NT2/D1 (cell line): ENCODE measurements at regions not wholly inside any gene's neighbourhood (a gene's known extent, or its start where the extent isn't known, plus 50 kb on each side); places are given as distances from the start of the nearest gene placed in this dataset.

ENCODE experiments used
- SUZ12 ChIP-seq: IDR thresholded peaks from 2 replicates; pipeline ENCODE4 v1.6.1; 2011; ENCODE audit not compliant: insufficient read length, insufficient read depth; ENCODE audit errors: extremely low read depth
- YY1 ChIP-seq: IDR thresholded peaks from 2 replicates; pipeline ENCODE4 v1.6.1; 2011; ENCODE audit not compliant: insufficient read length, insufficient read depth
- ZNF274 ChIP-seq: IDR thresholded peaks from 2 replicates; pipeline ENCODE4 v1.6.1; 2011; ENCODE audit warnings: mild to moderate bottlenecking, low read depth, low read length

DNA sequence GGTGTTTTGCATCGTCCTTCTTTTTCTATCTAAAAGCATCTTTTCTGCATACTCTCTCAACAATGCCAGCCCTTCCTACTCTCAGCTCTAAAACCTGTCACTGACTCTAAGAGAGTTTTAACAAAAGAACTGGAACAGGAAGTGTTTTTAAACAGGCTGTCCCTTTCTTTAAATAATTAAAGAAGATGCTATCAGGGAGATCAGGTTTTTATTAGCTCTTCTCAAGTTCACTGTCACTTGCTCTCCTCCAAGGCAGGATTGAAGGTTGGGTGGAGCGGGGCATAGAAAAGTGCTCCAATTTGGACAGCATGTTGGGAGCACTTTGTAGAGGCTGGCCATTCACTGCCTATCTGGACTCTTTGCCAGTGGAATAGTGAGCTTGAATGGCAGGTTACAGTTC lies 56.4 kb upstream of the BARX2 start:
- TF ChIP-seq YY1 (no peak), ZNF274 (no peak), SUZ12 (no peak)
